ENCODE measurements at regions not wholly inside any gene's neighbourhood (a gene's known extent, or its start where the extent isn't known, plus 50 kb on each side); places are given as distances from the start of the nearest gene placed in this dataset.

DNA sequence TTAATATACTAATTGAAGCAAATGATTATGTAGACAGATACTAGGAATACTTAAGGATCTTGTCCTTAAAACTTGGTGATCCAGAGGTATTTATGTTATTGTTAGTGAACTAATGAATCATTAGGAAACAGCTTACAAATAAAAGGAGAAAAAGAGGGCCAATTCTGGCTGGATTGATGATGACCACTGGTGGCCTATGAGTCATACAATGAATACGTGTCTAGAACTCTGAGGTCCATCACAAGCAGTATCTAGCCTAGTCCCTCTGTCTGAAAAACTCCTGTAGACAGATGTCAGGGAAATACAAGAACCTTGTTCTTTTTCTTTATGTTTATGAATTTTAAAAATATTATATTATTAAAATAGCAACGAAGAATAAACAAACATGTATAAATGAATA is 51.7 kb upstream of the RTL1 start:
- Histone ChIP-seq H3K36me3 (no peaks in the 10 kb centered on the region), H3K4me3 (no peak overlapping the region), H3K9me3 (no peaks in the 10 kb centered on the region), H3K27me3 (no peaks in the 10 kb centered on the region), H3K4me1 (no peaks in the 10 kb centered on the region), H3K27ac (no peak overlapping the region)
- no peak for DNase-seq
- no peak for TF ChIP-seq POLR2A (IDR thresholded peaks at IDR 0.05)
- TF ChIP-seq, protein P1, sequence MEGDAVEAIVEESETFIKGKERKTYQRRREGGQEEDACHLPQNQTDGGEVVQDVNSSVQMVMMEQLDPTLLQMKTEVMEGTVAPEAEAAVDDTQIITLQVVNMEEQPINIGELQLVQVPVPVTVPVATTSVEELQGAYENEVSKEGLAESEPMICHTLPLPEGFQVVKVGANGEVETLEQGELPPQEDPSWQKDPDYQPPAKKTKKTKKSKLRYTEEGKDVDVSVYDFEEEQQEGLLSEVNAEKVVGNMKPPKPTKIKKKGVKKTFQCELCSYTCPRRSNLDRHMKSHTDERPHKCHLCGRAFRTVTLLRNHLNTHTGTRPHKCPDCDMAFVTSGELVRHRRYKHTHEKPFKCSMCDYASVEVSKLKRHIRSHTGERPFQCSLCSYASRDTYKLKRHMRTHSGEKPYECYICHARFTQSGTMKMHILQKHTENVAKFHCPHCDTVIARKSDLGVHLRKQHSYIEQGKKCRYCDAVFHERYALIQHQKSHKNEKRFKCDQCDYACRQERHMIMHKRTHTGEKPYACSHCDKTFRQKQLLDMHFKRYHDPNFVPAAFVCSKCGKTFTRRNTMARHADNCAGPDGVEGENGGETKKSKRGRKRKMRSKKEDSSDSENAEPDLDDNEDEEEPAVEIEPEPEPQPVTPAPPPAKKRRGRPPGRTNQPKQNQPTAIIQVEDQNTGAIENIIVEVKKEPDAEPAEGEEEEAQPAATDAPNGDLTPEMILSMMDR (IDR thresholded peaks at IDR 0.05), result no peak

DNA sequence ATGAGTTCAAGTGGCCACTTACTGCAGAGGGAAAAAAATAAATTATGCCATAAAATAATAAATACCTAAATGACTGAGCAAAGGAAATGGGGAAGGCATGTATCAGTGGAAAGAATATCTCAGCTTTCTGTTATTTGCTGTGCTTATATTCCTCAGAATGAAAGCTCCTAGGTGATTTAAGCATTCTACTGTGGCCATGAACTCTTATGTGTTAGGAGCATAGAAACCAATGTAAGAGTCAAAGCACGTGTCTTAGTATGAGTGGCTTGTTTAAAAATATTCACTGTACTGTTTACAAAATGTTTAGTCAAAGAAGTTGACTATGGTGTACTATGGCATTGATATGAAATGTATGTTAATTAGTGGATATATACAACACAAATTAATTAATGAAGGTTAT is 59.0 kb upstream of the RTL1 start:
- no peak for TF ChIP-seq POLR2A (IDR thresholded peaks at IDR 0.05)
- TF ChIP-seq, protein P1 (IDR thresholded peaks at IDR 0.05), result no peak
- Histone ChIP-seq H3K4me3 (no peak overlapping the region), H3K36me3 (no peaks in the 10 kb centered on the region), H3K27me3 (no peaks in the 10 kb centered on the region), H3K4me1 (no peaks in the 10 kb centered on the region), H3K27ac (no peak overlapping the region), H3K9me3 (no peaks in the 10 kb centered on the region)
- no peak for DNase-seq

DNA sequence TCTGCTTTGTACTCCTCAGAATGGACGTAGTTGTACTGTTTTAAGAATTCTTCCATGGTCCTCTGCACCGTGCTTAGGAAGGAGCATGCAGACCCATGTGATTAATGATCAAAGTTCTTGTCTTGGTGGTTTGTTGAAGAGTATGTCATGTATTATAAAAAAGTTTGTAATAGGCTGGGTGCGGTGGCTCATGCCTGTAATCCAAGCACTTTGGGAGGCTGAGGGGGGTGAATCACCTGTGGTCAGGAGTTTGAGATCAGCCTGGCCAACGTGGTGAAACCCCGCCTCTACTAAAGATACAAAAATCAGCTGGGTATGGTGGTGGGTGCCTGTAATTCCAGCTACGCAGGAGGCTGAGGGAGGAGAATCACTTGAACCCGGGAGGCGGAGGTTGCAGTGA is 61.8 kb upstream of the RTL1 start:
- Histone ChIP-seq H3K4me3 (no peak overlapping the region), H3K36me3 (no peaks in the 10 kb centered on the region), H3K4me1 (no peaks in the 10 kb centered on the region)

DNA sequence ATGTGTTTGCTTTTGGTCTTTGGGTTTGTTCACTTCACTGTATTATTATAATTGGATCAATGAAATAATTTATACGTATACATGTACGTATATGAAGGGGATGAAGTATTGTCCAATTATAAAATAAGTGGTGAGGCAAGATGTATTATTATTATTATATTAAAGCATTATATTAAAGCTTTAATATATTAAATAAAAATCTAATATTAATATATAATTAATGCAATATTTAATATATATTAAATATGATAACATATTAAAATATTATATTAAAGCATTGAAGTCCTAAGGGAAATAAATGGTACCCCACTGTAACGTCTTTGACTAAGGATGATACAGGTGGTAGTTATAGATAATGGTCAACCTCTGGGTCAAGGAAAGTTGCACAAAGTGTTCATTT is 63.7 kb upstream of the RTL1 start:
- Histone ChIP-seq H3K36me3 (no peaks in the 10 kb centered on the region), H3K4me3 (no peak overlapping the region), H3K9me3 (no peaks in the 10 kb centered on the region), H3K4me1 (no peaks in the 10 kb centered on the region), H3K27me3 (no peaks in the 10 kb centered on the region), H3K27ac (no peak overlapping the region)
- no peak for TF ChIP-seq POLR2A (IDR thresholded peaks at IDR 0.05)
- TF ChIP-seq, protein P1 (IDR thresholded peaks at IDR 0.05), result no peak
- no peak for DNase-seq

More for the DNA sequence above, 61.8 kb upstream of the RTL1 start:
- no peaks in the 10 kb centered on the region for H3K27me3 ChIP-seq
- no peak for TF ChIP-seq POLR2A (IDR thresholded peaks at IDR 0.05)
- TF ChIP-seq, protein P1 (IDR thresholded peaks at IDR 0.05), result no peak
- H3K9me3 ChIP-seq, result no peaks in the 10 kb centered on the region
- no peak overlapping the region for H3K27ac ChIP-seq
- no peak for DNase-seq

DNA sequence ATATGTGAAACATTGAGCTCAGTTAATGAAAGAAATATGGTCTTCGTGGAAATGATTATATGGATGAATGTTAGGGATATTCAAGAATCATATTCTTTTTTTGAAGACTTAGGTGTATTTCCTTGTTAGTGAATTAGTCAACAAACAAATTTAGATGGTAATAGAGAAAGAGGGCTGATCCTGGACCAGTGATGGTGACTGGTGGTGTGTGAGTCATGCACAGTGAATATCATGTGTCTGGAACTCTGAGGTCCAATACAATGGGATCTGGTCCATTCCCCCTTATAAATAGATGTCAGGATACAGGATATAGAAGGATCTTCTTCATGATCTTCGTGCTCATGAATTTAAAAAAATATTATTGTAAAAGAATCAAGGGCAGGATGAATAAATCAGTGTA is 64.4 kb upstream of the RTL1 start:
- Histone ChIP-seq H3K9me3 (no peaks in the 10 kb centered on the region), H3K27ac (no peak overlapping the region), H3K27me3 (no peaks in the 10 kb centered on the region), H3K36me3 (no peaks in the 10 kb centered on the region), H3K4me3 (no peak overlapping the region), H3K4me1 (no peaks in the 10 kb centered on the region)
- DNase-seq, result no peak
- no peak for TF ChIP-seq POLR2A (IDR thresholded peaks at IDR 0.05)
- TF ChIP-seq, protein P1 (IDR thresholded peaks at IDR 0.05), result no peak
